HepG2 (cell line): ENCODE measurements at regions not wholly inside any gene's neighbourhood (a gene's known extent, or its start where the extent isn't known, plus 50 kb on each side); places are given as distances from the start of the nearest gene placed in this dataset.

Experiments
- GTF2F1 ChIP-seq: fragments of 150-350 bp; IDR thresholded peaks from 2 replicates; pipeline ENCODE4 v1.6.1; 2014; ENCODE audit warnings: low read length
- RBM22 ChIP-seq: fragments of 200-400 bp; formaldehyde crosslinking; optimal IDR thresholded peaks from 2 replicates; pipeline ENCODE3; 2017; ENCODE audit warnings: mild to moderate bottlenecking, low read length, moderate library complexity
- SMARCC2 ChIP-seq: fragments of 450-650 bp; IDR thresholded peaks from 2 replicates; pipeline ENCODE4 v1.6.1; 2017; ENCODE audit warnings: antibody characterized with exemption, mild to moderate bottlenecking
- ZNF607 ChIP-seq: sonication (generic); formaldehyde crosslinking; IDR thresholded peaks from 2 replicates; pipeline ENCODE4 v1.5.1; 2020; ENCODE audit warnings: missing genetic modification reagents, mild to moderate bottlenecking, borderline replicate concordance
- TF ChIP-seq, protein P1 (sequence below): sonication (generic); formaldehyde crosslinking; IDR thresholded peaks from 2 replicates; pipeline ENCODE4 v1.9.0; 2021; ENCODE audit warnings: mild to moderate bottlenecking, missing genetic modification reagents
- TF ChIP-seq, protein P2 (sequence below): sonication (generic); formaldehyde crosslinking; IDR thresholded peaks from 2 replicates; pipeline ENCODE4 v1.8.1; 2022; ENCODE audit warnings: low read depth, mild to moderate bottlenecking, missing genetic modification reagents
- TF ChIP-seq, protein P3 (sequence below): sonication (generic); formaldehyde crosslinking; IDR thresholded peaks from 2 replicates; pipeline ENCODE4 v1.5.0; 2020; ENCODE audit warnings: mild to moderate bottlenecking, missing genetic modification reagents
- TF ChIP-seq, protein P4 (sequence below), 2 experiments: IDR thresholded peaks; 2 replicates each; pipeline ENCODE4 v1.6.1; 2011 to 2012; ENCODE audit warnings: low read length in 2 of 2, borderline replicate concordance in 1 of 2, low read depth in 1 of 2, mild to moderate bottlenecking in 1 of 2, moderate library complexity in 1 of 2

DNA sequence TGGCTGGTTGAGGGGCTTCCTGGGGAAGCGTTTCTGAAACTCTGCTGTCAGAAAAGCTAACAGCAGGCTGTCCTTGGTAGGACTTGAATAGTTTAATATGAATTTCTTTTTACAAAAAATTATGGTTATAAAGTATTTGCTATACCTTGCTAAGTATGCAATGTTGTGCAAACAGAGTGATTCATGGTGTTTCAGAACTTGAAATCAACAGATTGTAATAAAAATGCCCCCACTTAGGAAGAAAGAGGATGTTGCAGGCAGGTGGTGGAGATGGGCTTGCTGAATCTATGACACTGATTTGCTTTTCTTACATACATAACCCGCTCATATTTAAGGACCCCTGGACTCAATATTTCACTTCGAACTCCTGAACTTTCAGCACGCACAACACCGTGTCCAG is 211.6 kb downstream of the THBS2 start:
- TF ChIP-seq, protein P1, sequence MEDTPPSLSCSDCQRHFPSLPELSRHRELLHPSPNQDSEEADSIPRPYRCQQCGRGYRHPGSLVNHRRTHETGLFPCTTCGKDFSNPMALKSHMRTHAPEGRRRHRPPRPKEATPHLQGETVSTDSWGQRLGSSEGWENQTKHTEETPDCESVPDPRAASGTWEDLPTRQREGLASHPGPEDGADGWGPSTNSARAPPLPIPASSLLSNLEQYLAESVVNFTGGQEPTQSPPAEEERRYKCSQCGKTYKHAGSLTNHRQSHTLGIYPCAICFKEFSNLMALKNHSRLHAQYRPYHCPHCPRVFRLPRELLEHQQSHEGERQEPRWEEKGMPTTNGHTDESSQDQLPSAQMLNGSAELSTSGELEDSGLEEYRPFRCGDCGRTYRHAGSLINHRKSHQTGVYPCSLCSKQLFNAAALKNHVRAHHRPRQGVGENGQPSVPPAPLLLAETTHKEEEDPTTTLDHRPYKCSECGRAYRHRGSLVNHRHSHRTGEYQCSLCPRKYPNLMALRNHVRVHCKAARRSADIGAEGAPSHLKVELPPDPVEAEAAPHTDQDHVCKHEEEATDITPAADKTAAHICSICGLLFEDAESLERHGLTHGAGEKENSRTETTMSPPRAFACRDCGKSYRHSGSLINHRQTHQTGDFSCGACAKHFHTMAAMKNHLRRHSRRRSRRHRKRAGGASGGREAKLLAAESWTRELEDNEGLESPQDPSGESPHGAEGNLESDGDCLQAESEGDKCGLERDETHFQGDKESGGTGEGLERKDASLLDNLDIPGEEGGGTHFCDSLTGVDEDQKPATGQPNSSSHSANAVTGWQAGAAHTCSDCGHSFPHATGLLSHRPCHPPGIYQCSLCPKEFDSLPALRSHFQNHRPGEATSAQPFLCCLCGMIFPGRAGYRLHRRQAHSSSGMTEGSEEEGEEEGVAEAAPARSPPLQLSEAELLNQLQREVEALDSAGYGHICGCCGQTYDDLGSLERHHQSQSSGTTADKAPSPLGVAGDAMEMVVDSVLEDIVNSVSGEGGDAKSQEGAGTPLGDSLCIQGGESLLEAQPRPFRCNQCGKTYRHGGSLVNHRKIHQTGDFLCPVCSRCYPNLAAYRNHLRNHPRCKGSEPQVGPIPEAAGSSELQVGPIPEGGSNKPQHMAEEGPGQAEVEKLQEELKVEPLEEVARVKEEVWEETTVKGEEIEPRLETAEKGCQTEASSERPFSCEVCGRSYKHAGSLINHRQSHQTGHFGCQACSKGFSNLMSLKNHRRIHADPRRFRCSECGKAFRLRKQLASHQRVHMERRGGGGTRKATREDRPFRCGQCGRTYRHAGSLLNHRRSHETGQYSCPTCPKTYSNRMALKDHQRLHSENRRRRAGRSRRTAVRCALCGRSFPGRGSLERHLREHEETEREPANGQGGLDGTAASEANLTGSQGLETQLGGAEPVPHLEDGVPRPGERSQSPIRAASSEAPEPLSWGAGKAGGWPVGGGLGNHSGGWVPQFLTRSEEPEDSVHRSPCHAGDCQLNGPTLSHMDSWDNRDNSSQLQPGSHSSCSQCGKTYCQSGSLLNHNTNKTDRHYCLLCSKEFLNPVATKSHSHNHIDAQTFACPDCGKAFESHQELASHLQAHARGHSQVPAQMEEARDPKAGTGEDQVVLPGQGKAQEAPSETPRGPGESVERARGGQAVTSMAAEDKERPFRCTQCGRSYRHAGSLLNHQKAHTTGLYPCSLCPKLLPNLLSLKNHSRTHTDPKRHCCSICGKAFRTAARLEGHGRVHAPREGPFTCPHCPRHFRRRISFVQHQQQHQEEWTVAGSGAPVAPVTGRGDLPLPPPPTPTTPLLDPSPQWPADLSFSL = no peak
- TF ChIP-seq, protein P2, sequence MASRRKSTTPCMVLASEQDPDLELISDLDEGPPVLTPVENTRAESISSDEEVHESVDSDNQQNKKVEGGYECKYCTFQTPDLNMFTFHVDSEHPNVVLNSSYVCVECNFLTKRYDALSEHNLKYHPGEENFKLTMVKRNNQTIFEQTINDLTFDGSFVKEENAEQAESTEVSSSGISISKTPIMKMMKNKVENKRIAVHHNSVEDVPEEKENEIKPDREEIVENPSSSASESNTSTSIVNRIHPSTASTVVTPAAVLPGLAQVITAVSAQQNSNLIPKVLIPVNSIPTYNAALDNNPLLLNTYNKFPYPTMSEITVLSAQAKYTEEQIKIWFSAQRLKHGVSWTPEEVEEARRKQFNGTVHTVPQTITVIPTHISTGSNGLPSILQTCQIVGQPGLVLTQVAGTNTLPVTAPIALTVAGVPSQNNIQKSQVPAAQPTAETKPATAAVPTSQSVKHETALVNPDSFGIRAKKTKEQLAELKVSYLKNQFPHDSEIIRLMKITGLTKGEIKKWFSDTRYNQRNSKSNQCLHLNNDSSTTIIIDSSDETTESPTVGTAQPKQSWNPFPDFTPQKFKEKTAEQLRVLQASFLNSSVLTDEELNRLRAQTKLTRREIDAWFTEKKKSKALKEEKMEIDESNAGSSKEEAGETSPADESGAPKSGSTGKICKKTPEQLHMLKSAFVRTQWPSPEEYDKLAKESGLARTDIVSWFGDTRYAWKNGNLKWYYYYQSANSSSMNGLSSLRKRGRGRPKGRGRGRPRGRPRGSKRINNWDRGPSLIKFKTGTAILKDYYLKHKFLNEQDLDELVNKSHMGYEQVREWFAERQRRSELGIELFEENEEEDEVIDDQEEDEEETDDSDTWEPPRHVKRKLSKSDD (CRISPR knock-in tag) = no peak
- no peak for TF ChIP-seq GTF2F1
- no peak for TF ChIP-seq ZNF607 (CRISPR knock-in tag)
- TF ChIP-seq, protein P3, sequence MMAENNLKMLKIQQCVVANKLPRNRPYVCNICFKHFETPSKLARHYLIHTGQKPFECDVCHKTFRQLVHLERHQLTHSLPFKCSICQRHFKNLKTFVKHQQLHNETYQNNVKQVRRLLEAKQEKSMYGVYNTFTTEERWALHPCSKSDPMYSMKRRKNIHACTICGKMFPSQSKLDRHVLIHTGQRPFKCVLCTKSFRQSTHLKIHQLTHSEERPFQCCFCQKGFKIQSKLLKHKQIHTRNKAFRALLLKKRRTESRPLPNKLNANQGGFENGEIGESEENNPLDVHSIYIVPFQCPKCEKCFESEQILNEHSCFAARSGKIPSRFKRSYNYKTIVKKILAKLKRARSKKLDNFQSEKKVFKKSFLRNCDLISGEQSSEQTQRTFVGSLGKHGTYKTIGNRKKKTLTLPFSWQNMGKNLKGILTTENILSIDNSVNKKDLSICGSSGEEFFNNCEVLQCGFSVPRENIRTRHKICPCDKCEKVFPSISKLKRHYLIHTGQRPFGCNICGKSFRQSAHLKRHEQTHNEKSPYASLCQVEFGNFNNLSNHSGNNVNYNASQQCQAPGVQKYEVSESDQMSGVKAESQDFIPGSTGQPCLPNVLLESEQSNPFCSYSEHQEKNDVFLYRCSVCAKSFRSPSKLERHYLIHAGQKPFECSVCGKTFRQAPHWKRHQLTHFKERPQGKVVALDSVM = no peak
- no peak for TF ChIP-seq RBM22
- TF ChIP-seq SMARCC2 = no peak
- TF ChIP-seq, protein P4, sequence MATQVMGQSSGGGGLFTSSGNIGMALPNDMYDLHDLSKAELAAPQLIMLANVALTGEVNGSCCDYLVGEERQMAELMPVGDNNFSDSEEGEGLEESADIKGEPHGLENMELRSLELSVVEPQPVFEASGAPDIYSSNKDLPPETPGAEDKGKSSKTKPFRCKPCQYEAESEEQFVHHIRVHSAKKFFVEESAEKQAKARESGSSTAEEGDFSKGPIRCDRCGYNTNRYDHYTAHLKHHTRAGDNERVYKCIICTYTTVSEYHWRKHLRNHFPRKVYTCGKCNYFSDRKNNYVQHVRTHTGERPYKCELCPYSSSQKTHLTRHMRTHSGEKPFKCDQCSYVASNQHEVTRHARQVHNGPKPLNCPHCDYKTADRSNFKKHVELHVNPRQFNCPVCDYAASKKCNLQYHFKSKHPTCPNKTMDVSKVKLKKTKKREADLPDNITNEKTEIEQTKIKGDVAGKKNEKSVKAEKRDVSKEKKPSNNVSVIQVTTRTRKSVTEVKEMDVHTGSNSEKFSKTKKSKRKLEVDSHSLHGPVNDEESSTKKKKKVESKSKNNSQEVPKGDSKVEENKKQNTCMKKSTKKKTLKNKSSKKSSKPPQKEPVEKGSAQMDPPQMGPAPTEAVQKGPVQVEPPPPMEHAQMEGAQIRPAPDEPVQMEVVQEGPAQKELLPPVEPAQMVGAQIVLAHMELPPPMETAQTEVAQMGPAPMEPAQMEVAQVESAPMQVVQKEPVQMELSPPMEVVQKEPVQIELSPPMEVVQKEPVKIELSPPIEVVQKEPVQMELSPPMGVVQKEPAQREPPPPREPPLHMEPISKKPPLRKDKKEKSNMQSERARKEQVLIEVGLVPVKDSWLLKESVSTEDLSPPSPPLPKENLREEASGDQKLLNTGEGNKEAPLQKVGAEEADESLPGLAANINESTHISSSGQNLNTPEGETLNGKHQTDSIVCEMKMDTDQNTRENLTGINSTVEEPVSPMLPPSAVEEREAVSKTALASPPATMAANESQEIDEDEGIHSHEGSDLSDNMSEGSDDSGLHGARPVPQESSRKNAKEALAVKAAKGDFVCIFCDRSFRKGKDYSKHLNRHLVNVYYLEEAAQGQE (IDR thresholded peaks at IDR 0.05; ENCODE audit: borderline replicate concordance in 1 of 2, low read depth in 1 of 2, low read length in 2 of 2) = no peak
